ENCODE measurements at regions not wholly inside any gene's neighbourhood (a gene's known extent, or its start where the extent isn't known, plus 50 kb on each side); places are given as distances from the start of the nearest gene placed in this dataset.

DNA sequence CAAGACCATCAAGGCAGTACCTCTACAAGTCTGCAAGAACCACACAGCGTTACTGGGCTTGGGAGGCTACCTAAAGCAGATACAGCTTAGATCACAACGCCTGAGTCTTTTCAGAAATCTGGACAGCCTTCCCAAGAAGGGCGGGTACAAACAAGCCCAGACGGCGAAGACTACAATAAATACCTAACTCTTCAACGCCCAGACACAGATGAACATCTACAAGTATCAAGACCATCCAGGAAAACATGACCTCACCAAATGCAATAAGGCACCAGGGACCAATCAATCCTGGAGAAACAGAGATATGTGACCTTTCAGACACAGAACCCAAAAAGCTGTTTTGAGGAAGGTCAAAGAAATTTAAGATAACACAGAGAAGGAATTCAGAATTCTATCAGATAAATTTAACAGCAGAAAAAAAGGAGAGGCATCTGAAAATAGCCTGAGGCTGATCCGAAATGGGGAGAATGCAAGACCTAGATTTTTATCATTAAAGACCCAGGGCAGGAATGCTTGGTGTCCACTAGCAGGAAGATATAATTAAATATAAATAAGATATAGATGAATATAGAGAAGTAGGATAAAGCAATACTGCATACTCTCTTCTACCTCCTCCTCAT is 131.7 kb upstream of the COL21A1 start:
- no peak for TF ChIP-seq CTCF (IDR thresholded peaks at IDR 0.05; ENCODE audit: insufficient read depth, low read length)
- no peak for DNase-seq (ENCODE audit: low read depth)
- H3K4me3 ChIP-seq (ENCODE audit: low read depth, low read length): no peak overlapping the region

DNA sequence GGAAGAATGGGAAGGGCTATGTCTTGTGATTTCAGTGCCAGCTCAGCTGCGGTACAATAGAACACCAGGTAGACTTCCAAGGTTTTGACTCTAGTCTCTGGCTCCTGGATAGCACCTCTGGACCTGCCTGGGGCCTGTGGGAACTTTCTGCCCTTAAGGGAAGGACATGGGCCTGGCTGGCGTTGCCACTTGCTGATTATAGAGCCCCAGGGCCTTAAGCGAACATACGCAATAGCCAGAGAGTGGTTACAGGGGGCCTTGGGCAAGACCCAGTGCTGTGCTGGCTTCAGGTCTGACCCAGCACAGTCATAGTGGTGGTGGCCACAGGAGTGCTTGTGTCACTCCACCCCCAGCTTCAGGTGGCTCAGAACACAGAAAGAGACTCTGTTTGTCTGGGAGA is 131.1 kb upstream of the COL21A1 start:
- H3K4me3 ChIP-seq (ENCODE audit: low read depth, low read length): no peak overlapping the region
- TF ChIP-seq CTCF (IDR thresholded peaks at IDR 0.05; ENCODE audit: insufficient read depth, low read length): no peak
- DNase-seq (ENCODE audit: low read depth): no peak

DNA sequence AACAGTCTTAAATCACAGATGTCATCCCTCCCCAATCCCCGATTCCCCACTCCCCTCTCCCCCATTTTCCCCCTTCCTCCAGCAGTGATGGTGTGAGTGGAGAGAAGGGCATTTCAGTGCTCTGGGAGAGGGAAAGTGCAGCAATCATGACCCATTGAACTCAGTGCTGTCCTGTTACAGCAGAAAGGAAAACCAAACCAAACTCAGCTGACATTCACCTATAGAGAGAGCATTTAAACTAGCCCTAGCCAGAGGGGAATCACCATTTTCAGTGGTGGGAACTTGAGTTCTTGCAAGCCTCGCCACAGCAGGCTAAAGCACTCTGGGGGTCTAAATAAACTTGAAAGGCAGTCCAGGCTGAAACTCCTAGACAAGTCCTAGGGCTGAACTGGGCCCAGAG is 129.9 kb upstream of the COL21A1 start:
- TF ChIP-seq CTCF (IDR thresholded peaks at IDR 0.05; ENCODE audit: insufficient read depth, low read length): no peak
- no peak overlapping the region for H3K4me3 ChIP-seq (ENCODE audit: low read depth, low read length)
- no peak for DNase-seq (ENCODE audit: low read depth)

DNA sequence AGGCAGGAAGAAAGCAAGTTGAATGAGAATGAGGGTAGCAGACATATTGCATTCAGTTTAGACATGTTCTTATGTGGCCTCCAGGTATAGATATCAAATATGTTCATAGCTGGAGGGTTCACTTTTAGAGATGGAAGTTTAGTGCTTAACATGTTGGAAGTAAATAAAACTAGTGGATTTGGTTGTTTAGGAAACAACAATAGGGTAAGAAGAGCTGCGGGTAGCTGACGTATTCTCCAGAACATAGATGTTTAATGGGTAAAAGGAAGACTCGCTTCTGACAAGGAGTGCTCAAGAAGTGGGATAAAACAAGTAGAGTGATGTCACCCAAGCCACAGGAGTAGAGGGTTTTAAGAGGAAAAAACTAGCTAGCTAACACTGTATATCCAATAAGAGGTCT is 128.4 kb upstream of the COL21A1 start:
- TF ChIP-seq CTCF (IDR thresholded peaks at IDR 0.05; ENCODE audit: insufficient read depth, low read length): no peak
- no peak overlapping the region for H3K4me3 ChIP-seq (ENCODE audit: low read depth, low read length)
- no peak for DNase-seq (ENCODE audit: low read depth)

GRCh38 chr6:56374841-56375369 is 127.5 kb upstream of the COL21A1 start:
- no peak for TF ChIP-seq CTCF (IDR thresholded peaks at IDR 0.05; ENCODE audit: insufficient read depth, low read length)
- peak; percentile 90 for DNase-seq (ENCODE audit: low read depth)
- peak overlapping the region; percentile 2 for H3K4me3 ChIP-seq (ENCODE audit: low read depth, low read length)

- no peak overlapping the region for H3K4me3 ChIP-seq (ENCODE audit: low read depth, low read length)
- peak; percentile 74 for DNase-seq (ENCODE audit: low read depth)
- TF ChIP-seq CTCF (IDR thresholded peaks at IDR 0.05; ENCODE audit: insufficient read depth, low read length): no peak
These were observed 125.1 kb upstream of the COL21A1 start for GRCh38 chr6:56372406-56372995.
